TTC549 (cell line): ENCODE measurements at regions not wholly inside any gene's neighbourhood (a gene's known extent, or its start where the extent isn't known, plus 50 kb on each side); places are given as distances from the start of the nearest gene placed in this dataset.
"Not testable (repeated sequence)": the region's sequence is repeated elsewhere in the genome, so short reads cannot be mapped to it uniquely, and the experiment has no call there.

ENCODE experiments used
- FAIRE-seq: peaks from 2 replicates; lab custom pipeline; 2012; peaks lifted over from hg19 to GRCh38; lab: Jason Lieb, UNC

GRCh38 chr1:96865731-96866685, 144.4 kb downstream of the PTBP2 start:
- FAIRE-seq, result no peak

DNA sequence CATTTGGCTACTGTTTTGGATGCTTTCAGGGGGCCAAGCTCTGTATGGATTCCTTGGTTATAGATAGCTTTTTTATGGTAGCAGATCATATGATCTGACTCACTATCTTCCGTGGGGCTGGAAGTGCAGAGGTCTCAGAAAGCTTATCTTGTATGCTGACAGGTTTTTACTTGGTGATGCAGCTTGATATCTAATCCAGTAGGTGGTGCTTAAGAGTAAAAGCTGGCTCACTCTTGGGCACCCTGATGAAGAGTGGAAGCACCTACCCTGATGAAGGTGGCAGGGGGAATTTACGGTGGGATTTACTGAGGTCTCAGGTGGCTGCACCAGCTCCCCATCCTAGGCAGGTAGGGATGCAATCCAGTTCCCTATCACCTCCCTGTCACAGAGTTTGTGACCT, 151.2 kb downstream of the PTBP2 start:
- FAIRE-seq, result no peak

DNA sequence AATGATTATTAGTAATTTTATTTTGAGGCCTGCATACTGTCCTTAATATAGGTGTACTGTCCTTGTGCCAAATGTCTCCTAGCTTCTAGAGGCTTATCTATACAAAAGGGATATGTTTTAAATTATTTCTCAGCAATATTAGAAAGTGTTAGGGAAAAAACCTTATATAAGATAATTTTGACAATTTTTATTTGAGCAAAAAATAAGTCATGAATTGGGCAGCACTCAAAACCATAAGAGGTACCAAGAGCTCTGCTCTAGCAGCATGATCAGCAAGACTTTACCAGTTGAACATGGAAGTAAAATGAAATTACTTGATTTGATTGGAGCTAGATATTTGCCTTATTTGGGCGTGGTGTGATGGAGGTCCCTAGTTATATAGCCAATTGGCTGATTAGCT, 157.1 kb downstream of the PTBP2 start:
- no peak for FAIRE-seq

DNA sequence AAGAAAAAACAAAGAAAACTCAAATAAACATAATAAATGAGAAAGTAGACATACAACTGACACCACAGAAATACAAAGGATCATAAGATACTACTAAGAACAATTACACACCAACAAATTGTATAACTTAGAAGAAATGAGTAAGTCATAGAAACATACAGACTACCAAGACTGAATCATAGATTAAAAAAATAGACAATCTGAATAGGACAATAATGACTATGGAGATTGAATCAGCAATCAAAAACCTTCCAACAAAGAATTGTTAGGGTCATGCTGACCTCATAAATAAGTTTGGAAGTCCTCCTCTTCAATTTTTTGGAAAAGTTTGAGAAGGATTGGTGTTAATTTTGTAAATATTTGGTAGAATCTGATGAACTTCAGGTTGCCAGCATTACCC, 159.0 kb downstream of the PTBP2 start:
- FAIRE-seq, result no peak

DNA sequence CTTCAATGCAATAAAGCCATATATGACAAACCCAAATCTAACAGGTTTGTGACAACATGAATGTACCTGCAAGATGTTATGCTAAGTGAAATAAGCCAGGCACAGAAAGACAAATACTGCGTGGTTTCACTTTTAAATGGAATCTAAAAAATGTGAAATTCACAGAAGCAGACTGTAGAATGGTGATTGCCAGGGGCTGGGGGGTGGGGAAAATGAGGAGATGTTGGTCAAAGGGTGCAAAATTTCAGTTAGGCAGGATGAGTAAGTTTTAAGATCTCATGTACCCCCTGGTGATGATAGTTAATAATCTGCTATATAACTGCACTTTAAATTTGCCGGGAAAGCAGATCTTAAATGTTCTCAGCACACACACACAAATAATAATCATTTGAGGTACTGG, 160.5 kb downstream of the PTBP2 start:
- no peak for FAIRE-seq

- no peak for FAIRE-seq
Observed at GRCh38 chr1:96886474-96886873, 164.9 kb downstream of the PTBP2 start.

DNA sequence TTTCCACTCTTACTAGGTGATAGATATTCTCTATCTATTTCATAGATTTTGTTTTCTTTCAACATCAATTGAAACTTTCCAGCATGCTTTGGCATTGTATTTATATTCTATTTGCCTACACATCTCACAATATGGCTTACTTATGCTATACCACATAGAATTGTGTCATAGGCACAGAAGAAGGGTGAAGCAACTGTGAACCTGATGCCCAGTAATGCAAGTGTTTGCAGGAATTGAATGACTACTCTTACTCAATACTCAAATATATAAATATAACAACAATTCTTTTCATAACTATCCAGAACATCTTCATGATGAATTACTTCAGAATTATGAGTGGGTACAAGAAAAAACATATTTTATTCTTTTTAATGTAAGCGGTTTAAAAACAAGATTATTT, 165.9 kb downstream of the PTBP2 start:
- FAIRE-seq, result no peak

DNA sequence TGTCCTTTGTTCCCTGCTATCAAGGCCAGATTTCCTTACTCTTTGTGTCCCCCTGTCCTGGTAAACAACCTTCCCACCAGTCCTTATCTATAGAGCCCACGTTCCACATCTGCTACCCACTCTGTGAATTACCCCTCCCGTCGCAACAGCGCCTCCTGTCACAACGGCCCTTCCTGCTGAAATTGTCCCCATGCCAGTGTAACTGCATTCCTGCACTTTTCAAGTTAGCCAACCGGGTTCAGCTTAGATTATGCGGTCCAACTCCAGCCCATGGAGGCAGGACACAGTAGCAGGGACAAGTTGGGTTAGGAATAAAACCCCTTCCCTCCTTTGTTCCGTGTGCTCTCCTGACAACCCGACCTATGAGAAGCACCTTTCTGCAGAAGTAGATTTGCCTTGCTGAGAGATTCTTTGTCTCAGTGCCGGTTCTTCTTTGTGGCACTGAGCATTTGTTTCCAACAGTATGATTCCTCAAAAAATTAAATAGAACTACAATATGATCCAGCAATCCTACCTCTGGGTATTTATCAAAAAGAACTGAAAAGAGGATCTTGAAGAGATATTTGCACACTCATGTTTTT, 180.3 kb downstream of the PTBP2 start:
- FAIRE-seq, result no peak

GRCh38 chr1:96912248-96912647, 190.7 kb downstream of the PTBP2 start:
- FAIRE-seq, result no peak

DNA sequence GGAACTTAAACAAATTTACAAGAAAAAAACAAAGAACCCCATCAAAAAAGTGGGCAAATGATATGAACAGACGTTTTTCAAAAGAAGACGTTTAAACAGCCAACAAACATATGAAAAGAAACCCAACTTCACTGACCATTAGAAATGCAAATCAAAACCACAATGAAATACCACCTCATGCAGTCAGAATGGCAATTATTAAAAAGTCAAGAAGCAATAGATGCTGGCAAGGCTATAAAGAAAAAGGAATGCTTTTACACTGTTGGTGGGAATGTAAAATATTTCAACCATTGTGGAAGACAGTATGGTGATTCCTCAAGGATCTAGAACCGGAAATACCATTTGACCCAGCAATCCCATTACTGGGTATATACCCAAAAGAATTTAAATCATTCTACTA, 194.1 kb downstream of the PTBP2 start:
- not testable (repeated sequence) for FAIRE-seq

GRCh38 chr1:96918406-96918805, 196.8 kb downstream of the PTBP2 start:
- no peak for FAIRE-seq

DNA sequence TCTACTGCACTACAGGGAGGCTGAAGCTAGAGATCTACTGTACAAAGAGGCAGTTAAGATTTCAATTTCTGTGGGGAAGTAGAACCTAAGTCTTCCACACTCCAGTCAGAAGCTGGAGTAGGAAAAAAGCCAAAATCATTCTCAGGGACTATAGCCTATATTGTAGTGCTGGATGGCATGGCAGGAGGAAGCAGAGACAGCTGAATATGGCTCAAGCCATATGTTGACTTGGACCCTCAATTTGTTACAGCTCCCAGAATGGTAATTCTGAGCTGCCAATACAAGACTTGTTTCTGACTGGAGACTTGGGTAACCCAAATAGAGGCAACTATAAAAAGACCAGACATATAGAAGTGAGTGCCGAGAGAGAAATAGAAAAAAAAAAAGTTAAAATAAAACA, 200.6 kb downstream of the PTBP2 start:
- FAIRE-seq, result no peak

GRCh38 chr1:96923753-96924152, 202.2 kb downstream of the PTBP2 start:
- FAIRE-seq, result no peak

DNA sequence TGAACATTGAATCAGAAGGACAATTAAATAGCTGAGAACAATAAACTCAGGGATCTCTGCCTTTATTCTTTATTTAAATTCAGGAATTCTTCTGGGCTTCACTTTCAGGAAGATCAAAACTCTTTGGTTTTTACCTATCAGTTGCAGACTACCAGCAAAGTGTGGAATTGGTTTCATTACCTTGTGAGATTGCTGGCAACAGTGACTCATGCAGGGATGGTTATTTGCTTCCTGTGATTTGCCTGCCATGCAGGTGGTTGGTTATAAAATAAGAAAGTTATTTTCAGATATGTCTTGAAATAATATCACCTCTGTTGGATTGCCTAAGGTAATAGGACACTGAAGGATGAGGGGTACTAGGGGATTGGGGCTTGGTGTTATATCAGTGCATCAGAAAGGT, 204.6 kb downstream of the PTBP2 start:
- no peak for FAIRE-seq

DNA sequence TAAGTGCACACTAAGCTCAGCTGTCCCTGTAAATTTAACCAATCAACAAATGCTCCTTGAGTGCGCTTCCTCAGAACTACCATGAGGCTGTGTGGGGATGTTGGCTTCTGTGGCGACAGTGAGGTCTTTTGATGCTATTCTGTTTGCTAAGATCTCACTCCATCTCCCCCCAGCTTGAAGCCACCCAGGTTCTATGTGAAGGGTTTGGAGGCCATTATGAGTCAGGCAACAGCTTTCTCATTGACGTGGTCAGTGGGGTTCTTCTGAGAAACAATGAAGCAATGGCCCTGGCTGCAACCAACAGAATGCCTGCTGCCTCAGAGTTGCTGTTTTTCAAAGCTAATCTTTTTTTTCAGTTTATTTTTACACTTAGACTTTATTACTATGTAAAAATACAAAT, 205.5 kb downstream of the PTBP2 start:
- FAIRE-seq, result no peak

DNA sequence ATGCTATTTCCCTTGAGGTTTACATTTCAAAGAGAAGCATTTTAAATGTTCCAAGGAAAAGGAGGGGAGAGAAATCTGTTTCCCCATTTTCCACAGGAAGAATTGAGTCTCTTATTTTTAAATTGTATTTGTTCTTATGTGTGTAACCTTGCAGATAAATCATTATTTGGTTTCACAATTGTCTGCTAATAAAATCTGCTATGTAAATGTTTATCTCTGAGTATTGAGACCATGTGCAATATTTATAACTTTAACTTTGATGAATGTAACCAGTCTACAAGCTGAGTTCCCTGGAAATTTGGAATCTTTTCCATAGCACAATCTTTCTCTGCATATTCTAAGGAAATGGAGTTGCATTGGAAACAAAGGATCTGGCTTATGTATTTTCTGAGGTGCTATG, 209.6 kb downstream of the PTBP2 start:
- FAIRE-seq, result no peak

DNA sequence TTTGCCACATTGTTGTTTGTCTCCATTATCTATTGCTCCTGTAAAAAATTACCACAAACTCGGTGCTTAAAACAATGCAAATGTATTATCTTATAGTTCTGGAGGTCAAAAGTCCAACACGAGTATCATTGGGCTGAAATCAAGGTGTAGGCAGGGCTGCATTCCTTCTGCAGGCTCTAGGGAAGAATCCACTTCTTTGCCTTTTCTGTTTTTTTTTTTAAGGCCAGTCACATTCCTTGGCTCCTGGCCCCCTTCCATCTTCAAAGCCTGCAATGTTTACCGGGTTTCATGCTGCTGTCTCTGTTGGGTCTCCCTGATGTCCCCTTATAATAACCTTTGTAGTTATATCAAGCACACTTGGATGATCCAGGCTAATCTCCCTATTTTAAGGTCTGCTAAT, 212.7 kb downstream of the PTBP2 start:
- no peak for FAIRE-seq

GRCh38 chr1:96944432-96945092, 223.0 kb downstream of the PTBP2 start:
- no peak for FAIRE-seq

DNA sequence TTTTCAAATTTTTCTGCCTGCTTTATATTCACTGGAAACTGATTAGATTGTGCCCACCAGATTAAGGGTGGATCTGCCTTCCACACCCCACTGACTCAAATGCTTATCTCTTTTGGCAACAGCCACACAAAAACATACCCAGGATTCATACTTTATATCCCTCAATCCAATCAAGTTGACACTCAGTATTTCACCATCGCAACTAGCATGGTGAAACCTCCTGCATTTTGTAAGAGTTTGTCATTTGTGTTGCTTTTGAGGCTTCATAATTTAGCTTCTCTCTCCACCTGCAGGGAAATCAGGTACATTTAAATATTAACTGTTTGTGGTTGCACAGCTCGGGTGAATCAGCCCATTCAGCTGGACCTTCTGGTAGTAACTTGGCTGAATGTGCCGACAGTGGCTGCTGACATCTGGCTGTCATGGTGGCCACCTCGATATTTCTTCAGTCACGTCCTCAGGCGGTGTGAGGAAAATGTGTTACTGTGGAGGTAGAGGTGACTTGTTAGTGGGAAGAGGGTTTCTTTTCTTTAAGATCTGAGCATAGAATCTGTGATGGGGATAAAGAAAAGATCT, 224.0 kb downstream of the PTBP2 start:
- FAIRE-seq, result no peak

GRCh38 chr1:96955307-96956012, 233.9 kb downstream of the PTBP2 start:
- FAIRE-seq, result no peak

DNA sequence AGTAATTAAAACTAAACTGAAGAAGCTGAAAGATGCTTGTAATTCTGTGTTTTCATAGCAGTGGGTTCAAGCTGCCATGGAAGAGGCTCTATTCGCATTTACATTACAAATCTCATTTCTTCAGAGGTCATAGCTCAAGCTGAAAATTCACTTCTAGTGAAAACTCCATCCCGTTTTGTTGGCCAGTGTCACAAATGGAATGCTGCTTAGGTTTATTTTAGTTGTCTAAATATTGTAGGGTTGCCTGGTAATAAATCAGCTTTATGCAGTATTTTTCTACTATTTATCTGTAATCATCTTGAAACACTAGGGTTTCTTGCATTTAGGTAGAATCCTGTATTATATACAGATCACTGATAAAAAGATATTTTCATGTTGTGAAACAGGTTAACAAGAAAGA, 240.6 kb downstream of the PTBP2 start:
- FAIRE-seq, result no peak

DNA sequence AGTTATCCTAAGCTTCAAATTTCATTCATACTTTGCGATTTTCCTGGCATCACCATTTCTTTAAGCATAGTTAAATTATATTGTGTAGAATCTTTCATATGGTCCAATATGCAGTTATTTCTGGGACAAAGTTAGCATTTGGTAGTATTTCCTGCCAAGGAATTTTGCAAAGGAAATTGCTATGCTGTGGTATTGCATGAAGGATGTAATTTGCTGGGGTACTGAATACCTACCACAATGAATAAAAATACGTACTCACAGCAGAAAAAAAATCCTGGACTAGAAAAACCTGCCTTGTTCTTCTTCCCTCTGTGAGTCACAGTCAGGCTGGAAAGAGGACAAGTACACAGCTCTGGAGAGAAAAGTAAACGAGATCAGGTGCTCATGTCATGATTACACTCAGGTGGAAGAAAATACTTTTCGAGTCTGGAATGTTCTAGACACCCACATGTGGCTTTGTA, 241.2 kb downstream of the PTBP2 start:
- no peak for FAIRE-seq
